ENCODE measurements at regions not wholly inside any gene's neighbourhood (a gene's known extent, or its start where the extent isn't known, plus 50 kb on each side); places are given as distances from the start of the nearest gene placed in this dataset.

DNA sequence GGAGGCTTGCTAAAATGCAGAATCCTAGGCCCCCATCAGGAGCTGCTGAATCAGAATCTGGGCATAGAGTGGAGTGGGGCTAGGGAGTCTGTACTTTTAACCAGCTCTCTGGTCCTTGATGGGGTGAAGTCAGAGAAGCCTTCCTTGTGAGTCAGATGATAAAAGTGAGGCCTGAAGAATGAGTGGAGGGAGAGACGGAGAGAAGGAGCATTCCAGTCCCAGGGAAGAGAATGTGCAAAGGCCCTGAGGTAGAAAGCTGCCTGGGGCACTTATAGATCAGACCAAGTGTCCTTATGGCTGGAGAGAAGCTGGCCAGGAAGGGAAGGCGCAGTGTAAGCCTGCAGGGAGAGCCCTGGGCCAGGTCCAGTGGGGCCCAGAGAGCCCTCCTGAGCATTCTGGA is 235.1 kb upstream of the NLRP1 start:
- H3K4me3 ChIP-seq (ENCODE audit: low read depth, low read length): no peak overlapping the region
- no peak for DNase-seq (ENCODE audit: low read depth)
- TF ChIP-seq, protein P1, sequence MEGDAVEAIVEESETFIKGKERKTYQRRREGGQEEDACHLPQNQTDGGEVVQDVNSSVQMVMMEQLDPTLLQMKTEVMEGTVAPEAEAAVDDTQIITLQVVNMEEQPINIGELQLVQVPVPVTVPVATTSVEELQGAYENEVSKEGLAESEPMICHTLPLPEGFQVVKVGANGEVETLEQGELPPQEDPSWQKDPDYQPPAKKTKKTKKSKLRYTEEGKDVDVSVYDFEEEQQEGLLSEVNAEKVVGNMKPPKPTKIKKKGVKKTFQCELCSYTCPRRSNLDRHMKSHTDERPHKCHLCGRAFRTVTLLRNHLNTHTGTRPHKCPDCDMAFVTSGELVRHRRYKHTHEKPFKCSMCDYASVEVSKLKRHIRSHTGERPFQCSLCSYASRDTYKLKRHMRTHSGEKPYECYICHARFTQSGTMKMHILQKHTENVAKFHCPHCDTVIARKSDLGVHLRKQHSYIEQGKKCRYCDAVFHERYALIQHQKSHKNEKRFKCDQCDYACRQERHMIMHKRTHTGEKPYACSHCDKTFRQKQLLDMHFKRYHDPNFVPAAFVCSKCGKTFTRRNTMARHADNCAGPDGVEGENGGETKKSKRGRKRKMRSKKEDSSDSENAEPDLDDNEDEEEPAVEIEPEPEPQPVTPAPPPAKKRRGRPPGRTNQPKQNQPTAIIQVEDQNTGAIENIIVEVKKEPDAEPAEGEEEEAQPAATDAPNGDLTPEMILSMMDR (conservative IDR thresholded peaks at IDR 0.05; ENCODE audit: low read depth, low read length): no peak

DNA sequence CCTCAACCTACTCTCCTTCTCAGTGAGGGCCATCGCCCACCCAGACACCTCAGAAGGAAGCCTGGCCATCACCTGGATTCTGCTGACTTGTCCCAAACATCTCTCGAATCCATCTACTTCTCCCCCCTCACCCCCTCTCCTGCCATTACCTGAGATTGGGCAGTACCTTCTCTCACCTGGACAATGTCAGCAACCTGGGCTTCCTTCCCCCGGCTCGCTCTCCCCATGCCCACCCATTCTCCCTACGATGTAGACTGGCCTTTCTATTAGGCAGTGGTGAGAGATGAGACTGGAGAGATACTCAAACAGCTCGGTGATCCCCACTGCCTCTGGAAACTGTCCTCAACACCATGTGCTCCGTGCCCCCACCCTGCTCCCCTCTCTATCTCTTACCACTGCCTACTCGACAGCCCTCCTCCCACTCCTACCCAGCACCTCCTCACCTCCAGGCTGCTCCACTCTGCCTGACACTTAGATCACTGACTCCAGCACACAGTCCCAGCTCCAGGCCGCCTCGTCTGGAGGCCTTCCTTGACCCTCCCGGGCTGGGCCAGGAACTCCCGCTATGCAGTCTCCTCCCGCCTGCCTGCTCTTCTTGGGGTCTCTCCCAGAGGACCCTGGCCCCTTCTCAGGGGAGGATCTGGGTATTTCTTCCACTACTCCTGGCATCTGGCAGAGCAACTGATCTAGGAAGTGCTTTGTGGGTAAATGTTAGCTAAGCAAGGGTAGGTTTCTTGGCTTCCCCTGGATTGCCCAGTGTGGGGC is 235.8 kb upstream of the NLRP1 start:
- H3K4me3 ChIP-seq (ENCODE audit: low read depth, low read length): no peak overlapping the region
- DNase-seq (ENCODE audit: low read depth): no peak
- TF ChIP-seq, protein P1 (conservative IDR thresholded peaks at IDR 0.05; ENCODE audit: low read depth, low read length): no peak

DNA sequence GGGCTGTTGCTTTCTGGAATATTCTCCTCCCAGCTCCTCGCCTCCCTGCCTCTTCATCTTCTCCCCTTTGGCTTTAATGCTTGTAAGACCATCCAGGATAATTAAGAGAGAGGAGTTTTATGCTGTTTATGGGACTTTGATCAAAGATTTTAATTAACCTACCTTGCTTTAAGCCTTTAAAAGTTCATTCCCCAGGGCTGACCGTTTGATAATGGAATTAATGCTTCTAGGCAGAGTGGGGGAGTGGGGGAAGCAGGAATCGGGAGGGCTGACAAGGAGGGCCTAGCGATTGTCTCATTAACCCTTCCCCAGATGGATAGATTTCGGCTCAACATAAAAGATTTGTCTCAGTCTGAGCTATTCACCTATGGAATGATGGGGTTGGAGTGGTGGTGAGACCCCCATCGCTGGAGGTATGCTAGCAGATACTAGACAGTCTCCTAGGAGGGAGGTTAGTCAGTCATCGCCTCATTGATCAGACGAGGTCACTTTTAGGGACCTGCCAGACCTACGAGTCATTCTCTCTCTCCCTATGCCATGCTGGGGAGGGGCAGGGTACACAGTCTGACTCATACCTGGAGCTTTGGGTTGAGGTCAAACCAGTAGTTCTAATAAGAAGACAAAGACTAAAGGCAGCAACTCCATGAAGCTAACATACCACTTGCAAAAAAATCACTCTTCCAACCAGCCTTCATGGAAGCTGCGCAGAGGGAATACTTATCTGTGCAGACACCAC is 236.6 kb upstream of the NLRP1 start:
- TF ChIP-seq, protein P1 (conservative IDR thresholded peaks at IDR 0.05; ENCODE audit: low read depth, low read length): no peak
- DNase-seq (ENCODE audit: low read depth): no peak
- no peak overlapping the region for H3K4me3 ChIP-seq (ENCODE audit: low read depth, low read length)

DNA sequence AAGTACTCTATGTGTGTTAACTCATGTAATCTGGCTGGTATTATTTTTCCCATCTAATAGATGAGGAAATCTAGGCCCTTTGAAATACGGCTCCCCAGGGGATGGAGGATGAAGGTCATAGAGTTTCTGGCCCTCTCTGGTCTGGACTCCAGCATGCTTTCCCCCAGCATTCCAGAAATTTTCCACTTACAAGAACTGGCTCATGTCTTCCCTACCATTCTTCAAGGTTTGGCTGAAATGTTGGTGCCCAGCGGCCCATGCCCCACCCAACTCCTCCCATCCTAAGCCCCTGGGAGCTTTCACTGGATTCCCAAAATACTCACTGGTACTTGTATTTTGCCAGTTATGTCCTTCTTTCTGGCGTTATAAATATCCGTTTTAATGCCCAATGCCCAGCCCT is 237.5 kb upstream of the NLRP1 start:
- H3K4me3 ChIP-seq (ENCODE audit: low read depth, low read length): no peak overlapping the region
- no peak for DNase-seq (ENCODE audit: low read depth)
- TF ChIP-seq, protein P1 (conservative IDR thresholded peaks at IDR 0.05; ENCODE audit: low read depth, low read length): no peak

DNA sequence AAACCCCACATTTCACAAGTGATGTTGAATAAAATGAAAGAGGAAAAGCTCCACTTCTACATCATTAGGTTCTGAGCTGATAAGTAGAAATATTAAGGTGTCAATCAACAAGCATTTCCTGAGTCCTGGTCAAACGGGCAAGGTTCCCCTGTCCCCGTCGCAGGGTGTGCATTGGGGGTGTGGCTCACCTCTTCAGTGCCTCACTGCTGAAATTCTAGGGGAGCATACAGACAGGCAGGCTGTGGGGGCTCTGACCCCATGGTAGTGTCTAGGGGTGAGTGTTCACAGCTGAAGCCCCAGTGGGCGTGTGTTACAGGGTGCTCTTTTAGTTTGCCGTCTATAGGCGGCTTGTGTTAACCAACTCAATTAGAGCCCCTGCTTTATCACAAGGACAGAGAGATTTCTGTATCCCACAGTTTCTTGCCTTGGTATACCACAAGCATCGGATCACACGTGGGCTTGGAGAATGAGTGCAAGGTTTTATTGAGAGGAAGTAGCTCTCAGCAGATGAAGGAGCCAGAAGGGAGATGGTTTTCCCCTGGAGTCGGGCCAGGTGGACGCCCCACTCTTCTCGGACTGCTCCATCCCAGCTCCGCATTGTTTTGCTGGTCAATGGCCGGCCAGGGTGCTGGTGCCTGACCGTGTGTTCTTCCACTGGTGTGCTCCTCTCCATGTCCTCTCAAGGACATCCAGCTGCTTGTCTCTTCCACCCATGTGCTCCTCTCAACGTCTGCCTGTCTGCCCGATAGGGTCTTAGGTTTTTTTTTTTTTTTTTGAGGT is 238.2 kb upstream of the NLRP1 start:
- H3K4me3 ChIP-seq (ENCODE audit: low read depth, low read length): no peak overlapping the region
- TF ChIP-seq, protein P1 (conservative IDR thresholded peaks at IDR 0.05; ENCODE audit: low read depth, low read length): no peak
- DNase-seq (ENCODE audit: low read depth): no peak

DNA sequence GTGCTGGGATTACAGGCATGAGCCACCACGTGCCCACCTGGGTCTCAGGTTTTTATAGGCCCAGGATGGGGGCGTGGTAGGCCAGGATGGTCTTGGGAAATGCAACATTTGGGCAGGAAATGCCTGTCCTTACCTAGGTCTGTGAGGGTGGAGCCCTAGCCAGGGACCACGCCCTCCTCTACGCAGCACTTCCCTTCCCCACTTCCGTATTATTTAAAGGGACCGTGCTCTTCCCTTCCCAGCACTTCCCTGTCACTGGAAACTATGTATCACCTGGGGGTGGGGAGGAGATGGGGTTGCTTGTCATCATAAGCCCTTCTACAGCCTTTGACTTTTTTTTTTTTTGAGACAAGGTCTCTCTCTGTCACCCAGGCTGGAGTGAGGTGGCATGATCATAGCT is 238.9 kb upstream of the NLRP1 start:
- DNase-seq (ENCODE audit: low read depth): no peak
- TF ChIP-seq, protein P1 (conservative IDR thresholded peaks at IDR 0.05; ENCODE audit: low read depth, low read length): no peak

More for the DNA sequence above, 238.9 kb upstream of the NLRP1 start:
- no peak overlapping the region for H3K4me3 ChIP-seq (ENCODE audit: low read depth, low read length)

Measured in epithelial cell of proximal tubule (primary cell).